Loucy (cell line): ENCODE measurements at regions not wholly inside any gene's neighbourhood (a gene's known extent, or its start where the extent isn't known, plus 50 kb on each side); places are given as distances from the start of the nearest gene placed in this dataset.

ENCODE experiments used
- EZH2phosphoT487 ChIP-seq: fragments of 200-600 bp; IDR thresholded peaks from 2 replicates; pipeline ENCODE4 v1.6.1; 2018; ENCODE audit warnings: antibody characterized with exemption, mild to moderate bottlenecking, moderate library complexity, borderline replicate concordance
- TF ChIP-seq, protein P1 (sequence below): fragments of 200-600 bp; sonication (generic); conservative IDR thresholded peaks from 2 replicates; pipeline ENCODE4 v1.5.1; 2014; ENCODE audit warnings: mild to moderate bottlenecking, antibody characterized with exemption, low read length

DNA sequence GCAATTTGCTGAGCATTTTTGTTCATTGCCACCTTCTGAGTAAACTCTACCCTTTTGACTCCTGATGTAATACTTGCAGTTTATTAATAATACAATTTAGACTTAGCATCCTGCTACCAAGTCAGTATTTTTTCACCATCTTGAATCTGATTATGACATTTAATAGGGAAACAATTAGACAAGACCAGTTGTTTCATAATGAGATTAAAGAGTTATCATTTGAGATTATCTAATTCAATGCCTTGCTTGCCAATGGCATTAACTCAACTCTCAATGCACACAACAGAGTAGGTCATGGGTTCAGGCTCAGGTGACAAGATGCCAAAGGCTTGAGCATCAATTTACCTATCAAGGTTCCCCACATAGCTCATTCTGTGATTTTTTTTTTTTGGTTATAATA, 488.4 kb downstream of the DISC1 start:
- TF ChIP-seq, protein P1, sequence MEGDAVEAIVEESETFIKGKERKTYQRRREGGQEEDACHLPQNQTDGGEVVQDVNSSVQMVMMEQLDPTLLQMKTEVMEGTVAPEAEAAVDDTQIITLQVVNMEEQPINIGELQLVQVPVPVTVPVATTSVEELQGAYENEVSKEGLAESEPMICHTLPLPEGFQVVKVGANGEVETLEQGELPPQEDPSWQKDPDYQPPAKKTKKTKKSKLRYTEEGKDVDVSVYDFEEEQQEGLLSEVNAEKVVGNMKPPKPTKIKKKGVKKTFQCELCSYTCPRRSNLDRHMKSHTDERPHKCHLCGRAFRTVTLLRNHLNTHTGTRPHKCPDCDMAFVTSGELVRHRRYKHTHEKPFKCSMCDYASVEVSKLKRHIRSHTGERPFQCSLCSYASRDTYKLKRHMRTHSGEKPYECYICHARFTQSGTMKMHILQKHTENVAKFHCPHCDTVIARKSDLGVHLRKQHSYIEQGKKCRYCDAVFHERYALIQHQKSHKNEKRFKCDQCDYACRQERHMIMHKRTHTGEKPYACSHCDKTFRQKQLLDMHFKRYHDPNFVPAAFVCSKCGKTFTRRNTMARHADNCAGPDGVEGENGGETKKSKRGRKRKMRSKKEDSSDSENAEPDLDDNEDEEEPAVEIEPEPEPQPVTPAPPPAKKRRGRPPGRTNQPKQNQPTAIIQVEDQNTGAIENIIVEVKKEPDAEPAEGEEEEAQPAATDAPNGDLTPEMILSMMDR: no peak
- no peak for TF ChIP-seq EZH2phosphoT487
